Skin of body (tissue), 1 donor: ENCODE measurements at regions not wholly inside any gene's neighbourhood (a gene's known extent, or its start where the extent isn't known, plus 50 kb on each side); places are given as distances from the start of the nearest gene placed in this dataset.

Experiments used
- DNase-seq: peaks from one replicate; lab custom pipeline; 2025; lab: John Stamatoyannopoulos, UW

DNA sequence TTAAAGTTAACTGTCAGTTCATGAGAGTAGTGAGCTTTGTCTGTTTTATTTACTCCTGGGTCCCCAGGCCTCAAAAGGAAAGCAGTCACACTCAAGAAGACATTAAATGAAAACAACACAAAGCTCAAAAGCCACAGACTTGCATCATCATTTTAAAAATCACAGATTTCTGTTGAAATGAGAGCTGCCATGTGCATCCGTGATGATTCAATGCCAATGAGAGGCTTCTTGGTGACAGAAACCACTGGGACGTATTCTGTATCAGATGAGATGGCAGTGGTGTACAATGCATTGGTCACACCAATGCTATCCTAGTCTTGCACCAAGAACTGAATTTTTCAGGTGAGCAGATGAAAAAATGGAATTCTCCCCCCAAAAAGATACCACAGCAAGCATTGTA, 204.8 kb downstream of the ANAPC1 start:
- DNase-seq: no peak

DNA sequence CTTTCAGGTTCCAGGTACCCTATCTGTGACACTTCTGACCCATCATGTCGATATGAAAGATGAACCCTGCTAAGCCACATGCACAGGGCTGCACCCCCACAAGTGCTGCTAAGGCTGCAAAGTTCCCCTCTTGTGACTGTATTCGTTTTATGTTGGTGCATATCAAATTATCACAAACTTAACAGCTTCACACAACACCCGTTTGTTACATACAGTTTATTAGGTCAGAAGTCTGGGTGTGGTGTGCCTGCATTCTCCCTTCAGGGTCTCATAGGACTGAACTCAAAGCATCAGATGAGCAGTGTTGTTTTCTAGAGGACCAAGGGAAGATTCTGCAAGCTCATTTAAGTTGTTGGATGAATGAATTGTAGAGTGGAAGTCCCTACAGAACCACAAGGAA, 199.4 kb downstream of the ANAPC1 start:
- no peak for DNase-seq

DNA sequence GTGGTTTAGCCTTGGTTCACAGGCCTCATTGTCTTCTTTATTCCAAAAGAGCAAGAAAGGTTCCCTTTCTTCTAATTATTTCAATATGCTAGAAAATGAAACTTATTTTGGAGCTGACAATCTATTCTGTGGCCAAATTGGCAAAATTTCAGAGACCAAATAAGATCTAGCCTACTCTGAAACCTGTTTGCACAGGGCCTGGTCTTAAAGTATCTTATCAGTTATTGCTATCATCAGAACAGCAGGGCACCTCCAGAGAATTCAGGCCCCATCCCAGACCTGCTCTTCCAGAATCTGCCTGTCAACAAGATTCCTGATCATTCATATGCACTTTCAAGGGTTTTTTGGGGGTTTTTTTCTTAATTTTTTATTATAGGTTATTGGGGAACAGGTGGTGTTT, 198.7 kb downstream of the ANAPC1 start:
- DNase-seq: peak; percentile 32

DNA sequence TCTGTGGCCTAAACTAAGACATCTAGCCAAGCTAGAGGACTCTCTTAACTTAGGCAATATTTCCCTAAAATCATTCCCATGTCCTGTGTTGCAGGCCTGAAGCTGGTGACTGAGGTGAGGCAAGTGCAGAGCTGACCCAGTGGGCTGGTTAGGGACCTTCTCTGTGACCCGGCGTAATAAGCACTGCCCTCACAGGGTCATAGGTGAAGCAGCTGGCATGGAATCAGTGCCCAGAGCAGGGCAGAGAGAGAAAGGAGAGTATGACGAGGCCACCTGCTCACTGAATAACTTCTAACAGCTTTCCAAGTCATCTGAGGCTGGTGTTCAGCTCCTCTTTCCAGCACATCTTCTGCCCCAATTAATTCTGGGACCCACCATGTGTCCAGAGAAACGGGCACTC, 197.0 kb downstream of the ANAPC1 start:
- DNase-seq: no peak

DNA sequence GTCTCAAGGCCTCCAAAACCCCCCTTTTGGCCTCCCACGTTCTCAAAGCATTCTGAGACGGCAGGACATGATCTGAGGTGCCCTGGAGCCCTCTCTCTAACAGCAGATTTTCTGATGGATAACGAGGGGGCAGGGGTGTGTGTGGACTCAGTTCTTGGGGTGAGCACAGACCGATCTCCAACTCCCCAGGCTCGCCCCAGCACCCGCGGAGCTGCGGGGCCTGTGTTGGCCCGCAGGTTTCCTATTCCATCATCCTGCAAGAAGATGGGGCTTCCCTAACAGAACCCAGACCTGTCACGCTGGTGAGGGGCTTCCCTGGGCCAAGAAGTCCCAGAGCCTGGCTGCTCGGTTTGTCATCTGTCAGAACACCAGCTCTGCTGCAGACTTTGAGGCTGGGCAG, 196.1 kb downstream of the ANAPC1 start:
- no peak for DNase-seq

DNA sequence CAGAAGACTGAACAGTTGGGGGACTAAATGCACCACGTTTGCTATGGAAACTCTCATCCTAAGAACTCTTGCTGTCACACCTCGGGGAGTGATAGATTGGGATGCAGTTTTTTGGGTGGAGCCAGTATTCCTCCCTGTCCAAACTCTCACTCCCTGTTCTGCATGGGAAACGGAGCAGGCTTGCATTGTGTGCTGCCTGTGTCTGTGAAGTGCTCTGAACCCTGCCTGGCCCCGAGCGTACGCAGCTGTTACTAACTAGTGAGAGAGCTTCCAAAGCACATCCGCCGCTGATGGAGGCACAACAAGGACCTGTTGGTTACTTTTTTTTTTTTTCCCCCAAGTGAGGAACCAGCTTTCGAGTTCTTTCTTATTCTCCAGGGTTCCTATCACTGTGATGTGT, 195.5 kb downstream of the ANAPC1 start:
- DNase-seq: peak; percentile 72

DNA sequence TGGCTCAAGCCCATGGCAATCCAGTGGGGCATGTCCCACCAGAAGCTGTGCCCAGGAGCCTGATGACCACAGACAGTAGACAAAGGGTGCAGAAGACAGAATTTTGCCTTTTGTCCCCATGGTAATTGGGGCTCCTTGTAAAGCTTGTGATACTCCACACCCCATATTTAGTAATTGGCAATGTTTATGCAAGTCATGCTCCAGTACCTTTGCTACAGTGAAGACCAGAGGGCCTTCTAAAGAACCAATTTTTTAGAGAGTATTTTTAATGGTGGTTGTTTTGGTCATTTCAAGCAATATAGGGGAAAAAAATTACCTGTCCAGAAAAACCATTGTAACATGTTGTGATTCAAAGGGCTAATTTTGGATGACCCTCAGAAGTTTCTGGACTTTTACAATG, 194.8 kb downstream of the ANAPC1 start:
- DNase-seq: no peak

DNA sequence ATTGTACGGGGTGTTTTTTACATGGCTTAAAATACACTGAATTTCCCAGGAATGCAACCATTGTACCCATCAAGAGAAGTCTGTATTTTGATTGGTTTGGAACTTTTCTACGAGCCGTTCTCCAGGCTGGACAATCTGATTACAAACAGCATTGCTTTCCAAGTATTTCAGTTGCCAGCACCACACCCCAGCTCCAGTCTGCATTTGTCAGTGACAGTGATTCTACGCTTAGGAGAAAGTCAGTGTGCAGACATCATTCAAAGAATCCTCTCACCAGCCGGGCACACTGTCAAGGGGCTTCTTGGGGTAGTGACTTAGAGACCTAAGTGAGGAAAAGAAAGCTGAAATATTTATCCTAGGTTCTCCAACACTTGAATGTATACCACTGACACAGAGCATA, 194.1 kb downstream of the ANAPC1 start:
- peak; percentile 58 for DNase-seq

DNA sequence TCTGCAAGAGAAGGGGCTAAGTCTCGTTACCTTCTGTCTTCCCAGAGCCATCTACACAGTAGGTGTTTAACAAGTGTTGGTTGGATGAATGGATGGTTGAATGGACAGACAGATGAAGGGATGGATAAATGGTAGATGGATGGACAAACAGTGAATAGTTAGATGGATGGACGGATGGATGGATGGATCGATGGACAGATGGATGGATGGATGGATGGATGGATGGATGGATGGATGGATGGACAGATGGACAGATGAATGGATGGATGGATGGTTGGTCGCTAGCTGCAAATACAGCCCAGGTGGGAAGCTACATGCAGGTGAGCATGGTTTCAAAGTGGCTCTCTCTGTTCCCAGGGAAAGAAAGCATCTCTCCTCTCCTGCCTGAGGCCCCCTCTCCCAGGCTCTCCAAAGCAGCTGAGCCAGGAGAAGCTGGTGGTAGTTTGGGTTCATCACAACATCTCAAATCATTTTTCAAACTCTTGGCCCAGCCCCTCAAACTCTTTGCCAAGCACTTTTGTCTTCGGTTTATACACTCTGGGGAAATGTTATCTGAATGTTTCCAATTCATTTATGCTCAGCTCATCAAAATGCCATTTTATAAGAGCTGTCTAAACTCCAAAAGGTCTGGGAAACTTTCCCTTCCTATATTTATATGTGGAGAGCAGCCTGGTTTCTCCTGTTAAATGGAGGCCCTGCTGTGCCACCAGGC, 192.7 kb downstream of the ANAPC1 start:
- DNase-seq: peak; percentile 70

DNA sequence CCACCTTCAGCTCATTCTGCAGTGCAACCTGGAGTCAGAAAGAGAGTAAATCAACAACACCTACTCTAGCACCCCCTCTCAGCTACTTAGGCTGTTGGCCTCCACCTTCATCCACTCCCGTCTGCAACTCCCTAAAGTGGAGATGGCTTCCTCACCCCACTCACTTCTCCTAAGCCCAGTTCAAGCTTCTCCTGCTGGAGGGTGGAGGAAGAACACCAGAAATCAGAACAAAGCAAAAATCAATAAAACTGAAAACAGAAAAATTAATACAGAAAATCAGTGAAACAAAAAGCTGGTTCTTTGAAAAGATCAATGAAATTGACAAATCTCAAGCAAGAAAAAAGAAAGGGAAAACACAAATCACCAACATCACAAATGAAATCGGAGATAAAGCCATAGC, 191.7 kb downstream of the ANAPC1 start:
- DNase-seq: no peak

DNA sequence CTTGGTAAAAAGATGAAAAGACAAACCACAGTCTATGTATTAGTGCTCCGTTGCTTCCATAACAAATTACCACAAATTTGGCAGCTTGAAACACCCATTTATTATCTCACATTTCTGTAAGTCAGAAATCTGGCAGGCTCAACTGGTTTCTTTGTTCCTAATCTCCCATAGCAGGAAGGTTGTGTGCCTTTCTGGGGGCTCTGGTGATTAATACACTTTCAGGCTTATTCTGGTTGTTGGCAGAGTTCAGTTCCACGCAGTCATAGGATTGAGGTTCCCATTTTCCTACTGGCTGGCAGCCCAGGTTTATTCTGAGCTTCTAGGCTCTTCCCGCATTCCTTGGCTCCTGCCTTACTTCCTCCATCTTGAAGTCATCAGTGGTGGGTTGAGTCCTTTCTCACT, 189.3 kb downstream of the ANAPC1 start:
- DNase-seq: peak; percentile 80

DNA sequence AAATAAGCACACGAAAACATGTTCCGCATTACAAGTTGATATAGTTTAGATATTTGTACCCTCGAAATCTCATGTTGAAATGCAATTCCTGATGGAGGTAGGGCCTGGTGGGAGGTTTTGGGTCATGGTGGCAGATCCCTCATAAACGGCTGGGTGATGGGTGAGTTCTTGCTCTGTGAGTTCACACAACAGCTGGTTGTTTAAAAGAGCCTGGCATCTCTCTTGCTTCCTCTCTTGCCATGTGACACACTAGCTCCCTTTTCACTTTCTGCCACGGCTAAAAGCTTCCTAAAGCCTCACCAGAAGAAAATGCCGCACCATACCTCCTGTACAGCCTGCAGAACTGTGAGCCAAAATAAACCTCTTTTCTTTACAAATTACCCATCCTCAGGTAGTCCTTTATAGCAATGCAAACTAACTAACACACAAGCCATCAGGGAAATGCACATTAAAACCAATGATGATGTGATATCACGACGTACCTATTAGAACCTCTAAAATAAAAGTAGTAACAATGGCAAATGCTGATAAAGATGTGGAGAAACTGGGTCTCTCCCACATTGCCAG, 188.5 kb downstream of the ANAPC1 start:
- DNase-seq: no peak

DNA sequence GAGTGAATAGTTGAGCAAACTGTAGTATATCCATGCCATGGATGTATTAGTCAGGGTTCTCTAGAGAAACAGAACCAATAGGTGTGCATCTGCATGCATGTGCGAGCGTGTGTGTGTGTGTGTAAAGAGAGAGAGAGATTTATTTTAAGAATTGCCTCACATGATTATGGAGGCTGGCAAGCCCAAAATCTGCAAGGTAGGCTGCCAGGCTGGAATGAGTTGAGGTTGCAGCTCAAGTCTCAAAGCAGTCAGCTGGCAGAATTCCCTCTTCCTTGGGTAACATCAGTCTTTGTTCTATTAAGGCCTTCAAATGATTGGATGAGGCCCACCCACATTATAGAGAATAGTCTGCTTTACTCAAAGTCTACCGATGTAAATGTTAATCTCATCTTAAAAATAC, 187.8 kb downstream of the ANAPC1 start:
- DNase-seq: no peak

DNA sequence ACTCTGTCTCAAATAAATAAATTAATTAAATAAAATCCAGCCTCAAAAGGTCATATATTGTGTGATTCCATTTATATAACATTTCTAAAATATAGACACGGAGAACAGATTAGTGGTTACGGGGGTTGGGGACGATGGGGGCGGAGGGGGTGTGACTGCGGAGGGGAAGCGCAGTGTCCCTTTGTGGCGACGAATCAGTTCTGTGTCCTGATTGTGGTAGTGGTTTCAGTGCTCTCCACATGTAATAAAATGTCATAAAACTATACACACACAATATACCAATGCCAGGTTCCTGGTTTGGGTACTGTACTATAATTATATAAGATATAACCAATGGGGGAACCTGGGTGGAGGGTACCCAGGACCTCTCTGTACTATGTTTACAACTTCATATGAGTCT, 186.4 kb downstream of the ANAPC1 start:
- DNase-seq: no peak

DNA sequence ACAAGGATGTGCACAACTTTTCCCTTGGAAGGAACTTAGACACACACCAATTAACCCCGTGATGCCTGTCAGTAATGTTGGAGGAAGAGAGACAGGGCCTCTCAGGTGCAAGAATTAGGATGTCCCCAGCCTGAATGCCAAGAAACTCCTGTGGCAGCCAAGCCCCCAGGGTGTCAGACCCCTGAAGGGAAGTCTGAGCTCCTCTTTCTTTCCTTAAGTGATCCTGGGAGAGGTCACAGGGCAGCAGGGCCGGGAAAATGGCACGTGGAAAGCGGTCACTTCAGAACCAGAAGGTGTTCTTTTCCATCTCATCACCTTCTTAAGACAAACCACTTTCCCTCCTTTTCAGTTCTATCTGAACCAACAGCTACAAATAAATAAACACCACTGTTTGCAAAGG, 185.9 kb downstream of the ANAPC1 start:
- no peak for DNase-seq

DNA sequence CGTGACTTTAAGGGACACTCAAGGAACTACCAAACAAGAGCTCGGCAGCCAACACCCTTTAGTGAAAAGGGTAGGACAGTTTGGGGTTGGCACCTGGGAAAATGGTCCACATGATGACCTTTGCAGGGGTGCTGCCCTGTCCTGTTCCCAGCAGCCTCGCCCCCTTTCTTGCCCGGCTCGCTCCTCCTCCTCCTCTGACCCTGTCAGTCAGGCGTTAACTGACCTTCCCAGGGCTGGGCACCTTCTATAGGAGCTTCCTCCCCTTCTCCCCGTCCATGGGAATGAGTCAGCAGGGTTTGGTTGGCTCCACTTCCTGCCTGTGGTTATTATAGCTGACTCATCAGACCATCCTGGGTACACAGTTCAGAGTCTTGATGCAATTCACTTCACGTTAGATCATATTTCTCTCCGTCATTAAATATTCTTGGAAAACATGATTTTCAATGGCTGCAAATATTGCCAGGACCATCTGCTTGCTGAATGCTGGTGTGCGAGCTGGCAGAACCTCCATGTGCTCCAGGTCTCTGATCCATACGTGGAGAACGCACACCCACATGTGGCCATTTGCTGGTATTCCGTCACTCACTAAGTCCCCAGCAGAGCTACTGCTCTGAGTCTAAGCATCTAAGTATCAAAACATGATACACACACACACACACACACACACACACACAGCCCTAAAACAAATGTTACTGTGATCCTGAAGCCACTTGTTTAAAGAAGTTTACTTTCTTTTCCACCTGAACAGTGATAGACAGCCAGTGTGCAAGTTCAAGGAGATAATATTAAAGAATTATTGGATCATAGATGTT, 185.0 kb downstream of the ANAPC1 start:
- peak; percentile 88 for DNase-seq

DNA sequence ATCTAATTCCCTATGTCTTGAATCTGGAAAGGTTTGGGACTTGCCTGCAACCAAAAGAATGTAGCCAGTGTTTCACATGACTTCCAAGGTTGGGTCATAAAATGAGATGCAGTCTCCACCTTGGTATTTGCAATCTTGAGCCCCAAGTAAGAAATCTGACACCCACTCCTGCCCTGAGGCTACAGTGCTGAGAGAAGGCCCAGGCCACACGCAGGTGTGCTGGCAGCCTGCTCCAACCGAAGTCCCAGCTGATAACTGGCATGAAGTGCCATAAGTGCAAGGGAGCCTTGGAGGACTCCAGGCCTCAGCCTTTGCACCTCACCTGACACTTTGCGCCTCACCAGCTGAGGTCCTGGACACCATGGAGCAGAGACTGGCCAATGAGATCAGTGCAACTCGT, 182.7 kb downstream of the ANAPC1 start:
- no peak for DNase-seq

DNA sequence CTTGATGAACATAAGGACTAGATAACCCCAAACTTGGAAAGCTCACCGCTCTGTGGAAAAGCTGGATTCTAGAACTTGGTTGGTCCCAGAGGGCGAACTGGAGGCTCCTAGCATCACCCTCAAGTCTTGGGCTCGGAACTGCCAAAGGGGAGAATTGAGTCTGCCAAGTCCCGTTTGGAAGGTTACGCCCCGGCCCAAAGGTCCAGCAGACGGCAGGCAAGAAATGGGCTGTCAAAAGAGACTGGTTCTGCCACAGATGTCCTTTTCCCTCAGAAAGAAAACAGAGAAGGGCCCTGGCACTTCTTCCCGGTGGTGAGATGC, 182.2 kb downstream of the ANAPC1 start:
- no peak for DNase-seq

DNA sequence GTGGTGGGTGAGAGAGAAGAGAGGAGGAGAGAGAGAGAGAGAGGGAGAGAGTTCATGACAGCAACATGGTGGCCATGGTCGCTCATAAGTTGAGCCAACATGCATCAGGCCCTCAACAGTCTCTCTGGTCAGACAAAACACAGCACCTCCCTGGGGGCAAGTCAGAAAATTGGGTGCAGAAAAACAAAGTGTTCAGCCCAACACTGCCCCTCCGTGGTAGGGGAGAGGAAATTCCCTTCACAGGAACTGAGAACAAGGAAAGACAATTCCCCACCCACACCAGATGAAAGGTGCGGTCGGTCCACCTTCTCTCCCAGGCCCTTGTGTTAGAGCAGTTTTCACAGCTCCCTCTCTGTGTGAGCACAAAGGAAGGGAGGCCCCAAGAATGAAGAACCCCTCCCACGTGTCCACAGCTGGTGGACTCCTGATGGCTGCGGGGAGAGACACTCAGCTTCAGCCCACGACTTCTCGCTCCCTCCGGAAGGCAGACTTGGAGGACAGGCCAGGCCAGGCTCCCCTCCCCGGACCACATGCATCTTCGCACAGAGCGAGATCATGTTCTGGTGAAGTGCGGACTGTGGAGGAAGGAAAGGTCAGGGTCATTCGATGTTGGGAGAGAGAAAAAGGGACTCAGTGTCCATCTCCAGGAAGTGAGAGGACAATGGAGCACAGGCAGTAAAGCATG, 181.7 kb downstream of the ANAPC1 start:
- no peak for DNase-seq

DNA sequence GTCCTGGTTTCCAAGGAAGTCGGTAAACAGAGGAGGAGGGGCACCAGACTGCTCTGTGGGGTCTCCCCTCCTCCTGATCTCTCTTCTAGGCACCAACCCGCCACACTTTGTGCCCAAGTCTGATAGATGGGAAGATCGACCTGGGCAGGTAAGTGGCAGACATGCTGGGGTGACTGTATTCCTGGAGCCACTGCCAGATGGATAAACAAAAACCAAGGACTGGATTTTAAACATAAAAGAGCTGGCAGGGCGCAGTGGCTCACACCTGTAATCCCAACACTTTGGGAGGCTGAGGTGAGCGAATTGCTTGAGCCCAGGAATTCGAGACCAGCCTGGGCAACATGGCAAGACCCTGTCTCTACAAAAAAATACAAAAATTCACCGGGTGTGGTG, 181.2 kb downstream of the ANAPC1 start:
- no peak for DNase-seq

DNA sequence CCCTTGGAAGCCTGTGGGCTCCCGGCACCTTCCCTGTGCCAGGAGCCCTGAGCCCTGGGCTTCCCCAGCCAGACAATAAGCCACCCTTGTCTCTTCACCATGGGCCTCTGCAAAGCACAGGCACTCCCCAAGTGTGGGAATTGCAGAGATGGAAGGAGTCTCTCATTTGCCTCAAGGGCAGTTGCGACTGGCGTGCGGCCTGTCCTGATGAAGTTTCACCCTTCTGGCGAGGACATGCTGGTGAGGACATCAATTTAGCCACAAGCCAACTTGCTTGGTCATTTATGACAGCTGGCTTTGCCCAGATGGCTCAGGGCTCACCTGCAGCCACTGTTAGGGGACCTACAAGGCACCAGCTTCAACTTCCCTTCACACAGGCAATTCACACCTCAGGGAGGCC, 180.2 kb downstream of the ANAPC1 start:
- no peak for DNase-seq

DNA sequence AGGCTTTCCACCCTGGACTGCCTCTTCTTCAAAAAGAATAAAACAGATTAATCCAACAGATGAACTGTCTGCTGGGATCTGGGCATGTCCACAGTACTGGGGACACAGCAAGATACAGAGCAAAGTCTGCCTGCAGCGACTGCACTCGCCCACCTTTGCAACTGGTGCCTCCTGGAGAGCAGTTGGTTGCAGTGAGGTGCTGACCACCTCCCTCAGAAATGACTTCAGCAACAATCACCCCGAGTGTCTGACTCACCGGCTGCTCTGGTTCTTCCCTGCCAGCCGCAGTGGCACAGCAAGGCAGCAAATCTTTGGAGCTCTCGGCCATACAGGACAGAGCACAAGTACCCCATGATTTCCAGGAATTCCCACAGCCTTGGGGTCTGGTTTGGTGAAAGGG, 179.7 kb downstream of the ANAPC1 start:
- DNase-seq: no peak
